Ascending aorta (tissue), 2 donors: ENCODE measurements at regions not wholly inside any gene's neighbourhood (a gene's known extent, or its start where the extent isn't known, plus 50 kb on each side); places are given as distances from the start of the nearest gene placed in this dataset.
"Not testable (repeated sequence)": the region's sequence is repeated elsewhere in the genome, so short reads cannot be mapped to it uniquely, and the experiment has no call there.

Experiments used
- DNase-seq, 2 donors: peaks; one replicate each; pipeline ENCODE4 v3.0.0-alpha.2; 2019; ENCODE audit warnings: low spot score in 2 of 2
- H3K27ac ChIP-seq, 2 donors: fragments of 200-600 bp; sonication (generic); one replicate each; pipeline ENCODE4 v1.5.1; 2016 to 2017; ENCODE audit warnings: mild to moderate bottlenecking in 1 of 2
- H3K27me3 ChIP-seq: fragments of 200-600 bp; sonication (generic); one replicate; pipeline ENCODE4 v1.5.1; 2017
- H3K36me3 ChIP-seq, 2 donors: fragments of 200-600 bp; sonication (generic); one replicate each; pipeline ENCODE4 v1.5.1; 2016
- H3K4me1 ChIP-seq, 2 donors: fragments of 200-600 bp; sonication (generic); one replicate each; pipeline ENCODE4 v1.5.1; 2016 to 2017; ENCODE audit warnings: mild to moderate bottlenecking in 1 of 2
- H3K4me3 ChIP-seq, 2 donors: fragments of 200-600 bp; sonication (generic); one replicate each; pipeline ENCODE4 v1.5.1; 2016 to 2017; ENCODE audit warnings: mild to moderate bottlenecking in 1 of 2
- H3K9me3 ChIP-seq, 2 donors: fragments of 200-600 bp; sonication (generic); one replicate each; pipeline ENCODE4 v1.5.1; 2016
- CTCF ChIP-seq, 3 experiments: fragments of 200-600 bp in 2 of 3; fragments of 450-650 bp in 1 of 3; sonication (generic) in 2 of 3; IDR thresholded peaks; one replicate each; pipeline ENCODE4 v1.5.1; 2016 to 2019; ENCODE audit warnings: antibody characterized with exemption in 3 of 3, mild to moderate bottlenecking in 1 of 3, moderate library complexity in 1 of 3
- intact Hi-C: fragments of 100-400 bp; cut with DNase I; formaldehyde crosslinking; loops from one replicate; pipeline ENCODE4 v1.15.1; 2023

GRCh38 chr5:92676215-92677165 lies 904.5 kb downstream of the NR2F1-AS1 start:
- no peaks in the 10 kb centered on the region for H3K36me3 ChIP-seq
- TF ChIP-seq CTCF (IDR thresholded peaks at IDR 0.05), result no peak
- no peak overlapping the region for H3K27ac ChIP-seq
- intact Hi-C loops, result no loop called here
- no peak for DNase-seq
- H3K9me3 ChIP-seq, result no peaks in the 10 kb centered on the region
- H3K27me3 ChIP-seq, result no peaks in the 10 kb centered on the region
- H3K4me3 ChIP-seq, result no peak overlapping the region
- no peaks in the 10 kb centered on the region for H3K4me1 ChIP-seq

- DNase-seq, result no peak
- H3K4me3 ChIP-seq, result no peak overlapping the region
These were observed 906.7 kb downstream of the NR2F1-AS1 start for GRCh38 chr5:92674321-92674720.

GRCh38 chr5:92665506-92665905 lies 915.5 kb downstream of the NR2F1-AS1 start:
- H3K4me1 ChIP-seq, result no peaks in the 10 kb centered on the region
- H3K9me3 ChIP-seq, result no peaks in the 10 kb centered on the region
- no peaks in the 10 kb centered on the region for H3K27me3 ChIP-seq
- no peak overlapping the region for H3K27ac ChIP-seq
- intact Hi-C loops, result no loop called here
- TF ChIP-seq CTCF (IDR thresholded peaks at IDR 0.05), result no peak
- no peaks in the 10 kb centered on the region for H3K36me3 ChIP-seq
- no peak for DNase-seq
- no peak overlapping the region for H3K4me3 ChIP-seq

More at GRCh38 chr5:92674321-92674720, 906.7 kb downstream of the NR2F1-AS1 start:
- TF ChIP-seq CTCF (IDR thresholded peaks at IDR 0.05), result no peak
- H3K27me3 ChIP-seq, result no peaks in the 10 kb centered on the region
- H3K36me3 ChIP-seq, result no peaks in the 10 kb centered on the region
- intact Hi-C loops, result no loop called here
- no peak overlapping the region for H3K27ac ChIP-seq
- H3K9me3 ChIP-seq, result no peaks in the 10 kb centered on the region
- H3K4me1 ChIP-seq, result no peaks in the 10 kb centered on the region

GRCh38 chr5:92662741-92663140 lies 918.3 kb downstream of the NR2F1-AS1 start:
- Histone ChIP-seq H3K9me3 (no peaks in the 10 kb centered on the region), H3K36me3 (no peaks in the 10 kb centered on the region), H3K4me1 (no peaks in the 10 kb centered on the region), H3K27ac (no peak overlapping the region), H3K27me3 (no peaks in the 10 kb centered on the region), H3K4me3 (no peak overlapping the region)
- intact Hi-C loops, result no loop called here
- TF ChIP-seq CTCF (IDR thresholded peaks at IDR 0.05), result no peak
- no peak for DNase-seq

GRCh38 chr5:92659246-92659645 lies 921.8 kb downstream of the NR2F1-AS1 start:
- Histone ChIP-seq H3K4me3 (no peak overlapping the region), H3K36me3 (no peaks in the 10 kb centered on the region), H3K27me3 (no peaks in the 10 kb centered on the region), H3K27ac (no peak overlapping the region), H3K9me3 (no peaks in the 10 kb centered on the region), H3K4me1 (no peaks in the 10 kb centered on the region)
- intact Hi-C loops, result no loop called here
- TF ChIP-seq CTCF (IDR thresholded peaks at IDR 0.05), result no peak
- DNase-seq, result no peak

- H3K4me1 ChIP-seq, result not testable (repeated sequence)
These were observed 926.4 kb downstream of the NR2F1-AS1 start for GRCh38 chr5:92654601-92655000.

More at GRCh38 chr5:92654601-92655000, 926.4 kb downstream of the NR2F1-AS1 start:
- intact Hi-C loops, H3K27me3 ChIP-seq, H3K4me3 ChIP-seq, H3K9me3 ChIP-seq, H3K36me3 ChIP-seq, DNase-seq, H3K27ac ChIP-seq: not testable (repeated sequence)
